ENCODE measurements at regions not wholly inside any gene's neighbourhood (a gene's known extent, or its start where the extent isn't known, plus 50 kb on each side); places are given as distances from the start of the nearest gene placed in this dataset.

GRCh38 chr2:40559175-40559574 is 107.3 kb upstream of the SLC8A1 start:
- TF ChIP-seq CTCF (IDR thresholded peaks at IDR 0.05; ENCODE audit: low read depth, low read length): no peak
- TF ChIP-seq EZH2phosphoT487 (IDR thresholded peaks at IDR 0.05; ENCODE audit: low read depth): no peak
